Rectal smooth muscle tissue (tissue), 1 donor: ENCODE measurements at regions not wholly inside any gene's neighbourhood (a gene's known extent, or its start where the extent isn't known, plus 50 kb on each side); places are given as distances from the start of the nearest gene placed in this dataset.

Experiments
- H3K27ac ChIP-seq: one replicate; pipeline ENCODE4 v1.7.0; 2013; ENCODE audit warnings: low read depth, low read length, inconsistent platforms
- H3K27me3 ChIP-seq: one replicate; pipeline ENCODE4 v1.7.0; 2013; ENCODE audit warnings: low read length; ENCODE audit not compliant: control insufficient read depth, insufficient read depth
- H3K36me3 ChIP-seq: one replicate; pipeline ENCODE4 v1.7.0; 2013; ENCODE audit warnings: low read length; ENCODE audit not compliant: control insufficient read depth, insufficient read depth
- H3K4me1 ChIP-seq: one replicate; pipeline ENCODE4 v1.7.0; 2013; ENCODE audit warnings: low read length; ENCODE audit not compliant: control insufficient read depth, insufficient read depth
- H3K4me3 ChIP-seq: one replicate; pipeline ENCODE4 v1.7.0; 2013; ENCODE audit warnings: low read length
- H3K9ac ChIP-seq: one replicate; pipeline ENCODE4 v1.7.0; 2013; ENCODE audit warnings: low read length

DNA sequence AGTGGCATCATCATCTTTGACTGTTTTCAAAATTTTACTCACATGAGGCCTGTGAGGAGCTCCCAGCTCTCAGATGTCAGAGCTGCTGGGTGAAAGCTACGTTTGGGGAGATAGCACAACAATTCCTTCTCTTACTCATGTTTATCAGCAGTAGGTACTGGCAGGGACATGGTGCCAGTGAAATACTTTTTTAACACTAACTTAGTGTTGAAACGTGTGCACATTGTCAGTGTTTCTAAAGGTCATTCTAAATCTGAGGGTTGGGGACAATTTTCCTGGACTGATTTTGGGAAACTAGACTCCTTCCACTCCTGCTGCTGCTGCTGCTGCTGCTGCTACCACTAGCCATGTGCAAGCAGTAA lies 487.4 kb downstream of the PDCD6IP start:
- Histone ChIP-seq H3K27ac (no peak overlapping the region), H3K36me3 (no peaks in the 10 kb centered on the region), H3K27me3 (no peaks in the 10 kb centered on the region), H3K9ac (no peak overlapping the region), H3K4me3 (no peak overlapping the region), H3K4me1 (no peaks in the 10 kb centered on the region)

DNA sequence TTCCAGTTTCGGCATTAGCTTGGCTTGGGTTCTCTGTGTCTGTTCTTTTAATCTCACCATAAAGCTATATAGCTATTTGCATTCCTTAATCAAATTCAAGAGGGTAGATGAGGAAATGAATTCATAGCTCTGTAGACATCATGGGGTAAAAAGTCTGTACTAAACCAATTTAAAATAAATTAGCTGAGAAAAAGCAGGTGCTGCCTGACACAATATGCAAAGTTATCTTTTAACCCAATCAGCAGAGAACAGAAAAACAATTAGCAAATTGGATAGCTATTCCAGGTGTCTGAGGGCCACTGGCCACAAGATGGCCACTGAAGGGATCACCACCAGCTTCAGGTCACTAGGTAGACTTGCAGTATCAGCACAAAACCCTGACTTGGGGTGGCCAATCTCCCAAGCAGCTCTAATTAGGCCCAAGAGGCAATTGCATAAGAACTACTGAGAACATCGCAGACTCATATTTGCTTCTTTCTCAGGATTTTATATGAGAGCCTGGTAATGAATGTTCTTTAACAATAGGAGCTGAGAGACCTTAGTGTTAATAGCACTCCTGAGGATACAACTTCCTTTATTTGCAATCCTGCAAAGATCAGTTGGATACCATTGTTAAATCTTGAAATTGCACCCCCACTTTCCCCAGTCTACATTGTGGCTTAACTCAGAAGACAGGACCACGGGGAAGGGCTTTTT lies 494.3 kb downstream of the PDCD6IP start:
- H3K9ac ChIP-seq = no peak overlapping the region

DNA sequence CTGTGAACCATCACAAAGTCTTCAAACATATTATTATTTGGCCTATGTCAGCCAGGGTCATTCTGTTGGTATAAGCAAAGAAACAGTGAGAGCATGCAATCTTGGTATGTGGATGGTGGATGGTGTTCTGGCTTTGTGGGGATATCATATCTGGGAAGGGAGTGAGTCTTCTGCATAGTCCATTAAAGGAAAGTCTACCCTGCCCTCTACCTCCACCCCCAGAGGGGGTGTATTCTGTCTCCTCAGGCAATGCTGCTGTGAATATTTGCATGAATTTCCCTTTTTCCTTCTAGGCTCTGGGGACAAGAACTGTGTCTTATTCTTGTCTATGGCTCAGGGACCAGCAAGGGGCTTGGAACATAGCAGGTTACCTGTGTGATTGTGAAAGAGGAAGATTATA lies 495.8 kb downstream of the PDCD6IP start:
- Histone ChIP-seq H3K4me3 (no peak overlapping the region), H3K9ac (no peak overlapping the region), H3K27me3 (no peaks in the 10 kb centered on the region), H3K27ac (no peak overlapping the region), H3K4me1 (no peaks in the 10 kb centered on the region), H3K36me3 (no peaks in the 10 kb centered on the region)

More for the DNA sequence above, 494.3 kb downstream of the PDCD6IP start:
- Histone ChIP-seq H3K27me3 (no peaks in the 10 kb centered on the region), H3K4me1 (no peaks in the 10 kb centered on the region), H3K36me3 (no peaks in the 10 kb centered on the region), H3K27ac (no peak overlapping the region), H3K4me3 (no peak overlapping the region)

DNA sequence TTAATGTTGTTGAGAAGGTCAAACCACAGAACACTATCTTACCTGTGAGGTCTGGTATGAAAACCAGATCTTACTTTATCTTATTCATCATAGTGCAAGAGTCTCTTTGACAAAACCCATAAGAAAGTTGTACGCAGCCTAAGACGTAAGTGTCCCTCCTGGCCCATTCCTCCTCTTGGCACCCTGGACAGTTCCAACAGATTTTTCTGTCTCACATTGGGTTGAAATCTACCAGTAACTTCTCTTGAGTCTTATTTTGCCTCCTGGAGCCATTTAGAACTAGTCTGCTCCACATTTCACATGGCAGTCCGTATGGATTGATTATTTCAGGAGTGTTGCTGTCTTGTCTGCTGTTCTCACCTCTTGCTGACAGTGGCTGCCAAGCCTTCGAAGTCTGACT lies 498.4 kb downstream of the PDCD6IP start:
- Histone ChIP-seq H3K36me3 (no peaks in the 10 kb centered on the region), H3K4me1 (no peaks in the 10 kb centered on the region), H3K9ac (no peak overlapping the region)

DNA sequence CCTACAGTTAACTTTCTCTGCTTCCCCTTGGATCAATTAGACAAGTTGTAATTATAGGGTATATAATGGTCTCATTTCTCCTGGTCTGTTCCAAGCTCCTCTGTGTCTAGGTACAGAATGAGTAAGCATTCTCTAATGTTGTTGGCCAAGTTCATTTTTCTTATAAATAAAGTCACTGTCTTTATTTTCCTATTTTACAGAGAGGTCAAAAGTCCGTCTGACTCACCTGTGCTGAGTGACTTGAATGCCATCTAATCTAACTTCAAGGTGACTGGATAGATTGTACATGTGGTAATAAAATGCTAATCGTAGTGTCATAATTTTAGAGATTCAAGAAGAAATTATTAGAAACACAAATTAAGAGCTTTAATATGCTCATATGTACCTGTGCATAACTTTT lies 500.2 kb downstream of the PDCD6IP start:
- Histone ChIP-seq H3K4me3 (no peak overlapping the region), H3K36me3 (no peaks in the 10 kb centered on the region), H3K4me1 (no peaks in the 10 kb centered on the region), H3K27me3 (no peaks in the 10 kb centered on the region), H3K27ac (no peak overlapping the region), H3K9ac (no peak overlapping the region)

More for the DNA sequence above, 498.4 kb downstream of the PDCD6IP start:
- Histone ChIP-seq H3K4me3 (no peak overlapping the region), H3K27ac (no peak overlapping the region), H3K27me3 (no peaks in the 10 kb centered on the region)

DNA sequence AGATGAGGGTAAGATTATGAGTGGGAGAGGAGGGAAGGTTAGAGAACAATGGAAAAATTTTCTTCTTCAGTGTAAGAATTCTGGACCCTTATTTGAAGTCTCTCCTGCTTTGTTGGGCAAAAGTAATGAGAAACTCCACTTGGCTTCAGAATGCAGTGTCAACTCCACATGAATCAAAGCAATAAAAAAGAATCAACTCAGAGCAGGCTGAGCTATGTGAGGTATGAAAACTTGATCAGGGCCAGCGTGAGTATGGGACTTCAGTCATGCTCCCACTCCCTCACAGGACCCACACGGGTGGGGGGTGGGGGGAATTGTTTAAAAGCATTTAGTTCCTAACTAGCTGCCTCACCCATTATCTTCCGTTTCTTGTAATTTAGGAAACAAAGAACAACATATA lies 502.2 kb downstream of the PDCD6IP start:
- Histone ChIP-seq H3K27me3 (no peaks in the 10 kb centered on the region), H3K4me1 (no peaks in the 10 kb centered on the region), H3K27ac (no peak overlapping the region), H3K4me3 (no peak overlapping the region), H3K9ac (no peak overlapping the region), H3K36me3 (no peaks in the 10 kb centered on the region)

DNA sequence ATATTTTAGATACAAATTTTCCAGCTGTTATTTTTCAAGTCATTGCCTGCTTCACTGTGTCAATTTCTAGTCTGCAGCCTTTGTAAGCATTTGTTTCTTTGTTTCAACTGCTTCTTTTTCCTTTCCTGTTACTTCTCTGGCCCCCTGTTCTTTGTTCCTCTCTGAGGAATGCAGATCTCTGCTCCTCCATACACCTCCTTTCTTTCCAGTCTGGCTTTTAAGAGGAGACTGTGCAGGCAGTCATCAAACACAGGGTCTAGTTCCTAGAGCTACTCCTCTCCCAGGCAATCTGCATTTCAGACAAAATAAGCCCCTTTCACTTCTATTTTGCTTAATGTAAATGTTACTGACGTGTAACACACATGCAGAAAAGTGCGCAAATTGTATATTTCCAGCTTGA lies 502.9 kb downstream of the PDCD6IP start:
- Histone ChIP-seq H3K36me3 (no peaks in the 10 kb centered on the region), H3K4me1 (no peaks in the 10 kb centered on the region), H3K9ac (no peak overlapping the region), H3K27ac (no peak overlapping the region), H3K27me3 (no peaks in the 10 kb centered on the region), H3K4me3 (no peak overlapping the region)

DNA sequence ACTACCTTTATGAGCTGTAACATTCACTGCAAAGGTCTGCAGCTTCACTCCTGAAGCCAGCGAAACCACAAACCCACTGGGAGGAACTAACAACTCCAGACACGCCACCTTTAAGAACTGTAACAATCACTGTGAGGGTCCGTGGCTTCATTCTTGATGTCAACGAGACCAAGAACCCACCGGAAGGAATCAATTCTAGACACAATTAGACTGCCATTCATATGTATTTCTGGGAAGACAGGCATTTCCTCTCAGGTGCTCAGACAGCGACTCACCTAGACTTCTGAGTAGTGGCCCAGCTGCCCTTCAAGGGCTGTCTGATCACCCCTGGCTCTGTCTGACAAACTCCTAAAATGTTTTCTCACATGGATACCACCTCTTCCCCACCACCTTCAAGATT lies 506.8 kb downstream of the PDCD6IP start:
- Histone ChIP-seq H3K27ac (no peak overlapping the region), H3K9ac (no peak overlapping the region), H3K36me3 (no peaks in the 10 kb centered on the region), H3K4me1 (no peaks in the 10 kb centered on the region), H3K4me3 (no peak overlapping the region), H3K27me3 (no peaks in the 10 kb centered on the region)

DNA sequence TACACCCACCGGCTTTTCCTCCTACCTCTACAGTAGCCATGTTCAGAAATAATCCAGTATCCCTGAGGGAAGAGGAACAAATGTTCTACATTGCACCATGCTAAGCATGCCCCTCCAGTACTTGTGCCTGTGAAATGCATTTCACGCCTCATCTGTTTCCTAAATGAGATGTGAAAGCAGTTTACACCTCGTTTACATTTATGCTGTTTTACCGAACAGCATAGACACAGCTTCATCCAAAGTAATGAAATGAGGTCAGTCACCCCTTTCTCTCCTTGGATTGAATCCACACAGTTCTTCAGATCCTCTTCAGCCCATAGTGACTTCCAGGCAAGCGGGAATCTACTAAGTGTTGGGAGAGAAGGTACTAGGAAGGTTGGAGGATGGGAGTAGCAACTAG lies 514.3 kb downstream of the PDCD6IP start:
- Histone ChIP-seq H3K27me3 (no peaks in the 10 kb centered on the region), H3K36me3 (no peaks in the 10 kb centered on the region), H3K27ac (no peak overlapping the region)

DNA sequence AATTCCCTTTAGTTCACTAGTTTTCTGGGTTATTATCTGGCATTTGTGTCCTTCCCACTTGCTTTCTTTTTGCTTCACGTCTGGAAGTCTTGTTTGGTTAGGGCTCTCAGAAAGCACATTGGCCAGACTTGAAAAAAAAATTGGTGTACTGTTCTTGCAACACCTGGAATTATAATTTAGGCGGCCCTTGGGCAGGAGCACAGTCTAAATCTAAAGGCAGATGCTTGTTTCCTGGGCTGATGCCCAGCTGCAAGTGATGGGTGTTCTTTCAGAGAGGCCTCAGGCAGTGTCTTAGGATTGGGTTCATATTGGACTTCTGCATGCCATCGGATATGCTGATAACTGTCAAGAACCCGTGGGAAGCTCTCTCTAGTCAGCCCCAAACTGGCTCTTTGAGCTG lies 521.5 kb downstream of the PDCD6IP start:
- no peak overlapping the region for H3K9ac ChIP-seq

More for the DNA sequence above, 514.3 kb downstream of the PDCD6IP start:
- Histone ChIP-seq H3K9ac (no peak overlapping the region), H3K4me3 (no peak overlapping the region), H3K4me1 (no peaks in the 10 kb centered on the region)

DNA sequence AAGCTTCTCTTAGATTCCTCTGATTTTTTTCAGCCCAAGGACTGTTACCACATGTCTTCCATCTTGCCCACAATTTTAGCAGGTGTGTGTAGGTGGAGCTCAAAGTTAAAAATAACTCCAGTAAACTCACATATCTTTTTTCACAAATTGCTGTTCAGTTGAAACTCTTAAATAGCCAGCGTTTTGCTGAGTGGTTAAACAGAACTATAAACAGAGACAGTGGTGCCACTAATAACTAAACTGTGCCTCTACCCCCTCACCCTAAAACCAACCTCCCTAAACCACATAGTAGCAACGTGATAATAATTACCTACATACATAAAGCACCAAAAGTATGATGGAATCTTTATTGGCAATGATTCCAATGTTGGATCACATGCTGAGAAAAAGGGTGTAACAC lies 525.1 kb downstream of the PDCD6IP start:
- Histone ChIP-seq H3K4me3 (no peak overlapping the region), H3K27ac (no peak overlapping the region), H3K36me3 (no peaks in the 10 kb centered on the region), H3K9ac (no peak overlapping the region), H3K27me3 (no peaks in the 10 kb centered on the region), H3K4me1 (no peaks in the 10 kb centered on the region)

More for the DNA sequence above, 521.5 kb downstream of the PDCD6IP start:
- no peak overlapping the region for H3K27ac ChIP-seq
- H3K4me3 ChIP-seq = no peak overlapping the region
- no peaks in the 10 kb centered on the region for H3K4me1 ChIP-seq
- H3K36me3 ChIP-seq = no peaks in the 10 kb centered on the region
- no peaks in the 10 kb centered on the region for H3K27me3 ChIP-seq

DNA sequence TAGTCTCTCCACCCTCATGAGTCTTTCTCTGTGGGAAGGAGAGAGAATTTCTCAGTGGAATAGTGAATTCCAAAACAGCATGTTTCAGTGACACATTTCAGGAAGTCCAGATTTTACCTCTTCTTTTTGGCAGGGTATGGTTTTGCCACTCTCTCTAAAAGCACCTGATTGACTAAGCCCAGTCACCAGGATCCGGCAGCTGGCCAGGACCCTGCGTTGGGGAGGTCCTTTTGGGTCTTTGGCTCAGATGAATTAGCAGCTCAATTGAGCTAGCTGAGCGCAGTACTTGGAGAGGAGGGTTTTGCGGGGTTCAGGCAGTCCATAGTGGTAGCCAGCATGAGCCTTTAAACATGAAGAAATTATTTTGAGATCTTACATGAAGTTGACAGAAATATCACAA lies 548.2 kb downstream of the PDCD6IP start:
- H3K27ac ChIP-seq = no peak overlapping the region
- H3K4me1 ChIP-seq = no peaks in the 10 kb centered on the region
- no peak overlapping the region for H3K9ac ChIP-seq
- no peaks in the 10 kb centered on the region for H3K36me3 ChIP-seq
- H3K27me3 ChIP-seq = no peaks in the 10 kb centered on the region
- no peak overlapping the region for H3K4me3 ChIP-seq
